GM12873 (cell line): ENCODE measurements at regions not wholly inside any gene's neighbourhood (a gene's known extent, or its start where the extent isn't known, plus 50 kb on each side); places are given as distances from the start of the nearest gene placed in this dataset.

Experiments
- CTCF ChIP-seq: IDR thresholded peaks from 2 replicates; pipeline ENCODE4 v1.5.1; 2012; ENCODE audit warnings: low read depth, mild to moderate bottlenecking, moderate library complexity, low read length, control low read depth; ENCODE audit not compliant: insufficient read depth; ENCODE audit errors: missing control alignments

GRCh38 chr10:71143610-71144009 is 68.8 kb upstream of the UNC5B start:
- TF ChIP-seq CTCF: no peak

GRCh38 chr10:71144824-71145223 is 67.5 kb upstream of the UNC5B start:
- no peak for TF ChIP-seq CTCF

DNA sequence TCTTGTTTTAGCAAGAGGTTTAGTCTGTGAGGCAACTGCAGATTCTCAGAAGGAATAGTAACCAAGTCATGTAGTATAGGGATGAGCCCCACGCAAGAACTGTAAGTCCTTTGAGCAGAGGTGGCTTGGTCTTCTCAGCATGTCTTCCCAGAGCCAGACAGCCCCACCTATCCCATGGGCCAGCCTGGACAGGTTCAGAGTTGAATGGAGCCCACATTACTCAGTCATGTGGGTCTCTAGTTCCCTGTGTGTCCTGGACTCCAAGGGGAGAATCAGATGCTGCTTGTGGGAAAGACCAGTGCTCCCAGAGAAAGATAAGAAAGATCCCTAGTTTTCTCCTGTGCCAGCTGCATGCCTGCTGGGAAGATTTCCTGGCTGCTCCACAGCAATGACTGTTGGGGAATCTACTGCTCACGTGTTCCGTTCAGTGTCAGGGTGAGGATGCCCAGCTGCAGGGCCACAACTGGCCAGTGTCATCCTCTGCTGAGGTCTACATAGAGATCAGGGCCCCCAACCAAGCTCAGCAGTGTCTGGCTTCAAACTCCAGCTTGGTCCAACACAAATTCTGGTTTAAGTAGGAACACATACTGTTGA is 66.9 kb upstream of the UNC5B start:
- TF ChIP-seq CTCF: no peak

- TF ChIP-seq CTCF: no peak
Measured at GRCh38 chr10:71150796-71151195, 61.6 kb upstream of the UNC5B start.

DNA sequence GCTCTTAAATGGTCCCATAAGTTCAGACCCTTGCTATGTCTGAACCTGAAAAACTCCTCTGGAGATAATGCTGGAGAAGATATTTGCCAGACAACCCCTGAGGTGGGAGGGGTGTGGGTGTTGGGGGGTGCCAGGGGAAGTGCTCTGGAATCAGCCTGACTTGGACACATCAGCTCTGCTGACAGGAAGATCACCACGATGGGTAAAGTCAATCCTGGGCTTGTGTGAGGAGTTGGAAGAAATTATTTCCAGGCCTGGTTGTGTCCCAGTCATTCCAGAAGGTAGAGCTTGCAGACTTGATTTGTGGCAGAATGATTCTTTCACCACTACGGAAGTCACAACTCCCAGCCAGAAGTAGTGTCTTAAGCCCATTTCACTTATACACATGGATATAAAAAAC is 60.3 kb upstream of the UNC5B start:
- TF ChIP-seq CTCF: no peak

DNA sequence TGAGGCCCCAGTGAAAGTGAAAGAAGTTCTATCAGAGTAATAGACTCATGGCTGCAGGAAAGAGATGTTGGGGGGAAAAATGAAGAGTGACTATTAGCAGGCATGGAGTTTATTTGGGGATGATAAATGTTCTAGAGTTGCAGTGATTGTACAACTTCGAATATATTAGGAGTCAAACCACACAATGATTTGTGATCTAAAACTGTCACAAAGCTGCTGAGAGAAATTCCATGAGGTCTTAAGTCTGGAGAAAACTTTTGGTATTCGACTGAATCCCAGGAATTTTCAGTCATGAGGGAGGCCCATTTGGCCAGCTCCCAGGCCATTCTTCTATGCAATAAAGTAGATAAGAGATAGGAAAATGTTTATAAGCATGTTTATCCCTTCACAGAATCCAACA is 55.9 kb upstream of the UNC5B start:
- no peak for TF ChIP-seq CTCF

DNA sequence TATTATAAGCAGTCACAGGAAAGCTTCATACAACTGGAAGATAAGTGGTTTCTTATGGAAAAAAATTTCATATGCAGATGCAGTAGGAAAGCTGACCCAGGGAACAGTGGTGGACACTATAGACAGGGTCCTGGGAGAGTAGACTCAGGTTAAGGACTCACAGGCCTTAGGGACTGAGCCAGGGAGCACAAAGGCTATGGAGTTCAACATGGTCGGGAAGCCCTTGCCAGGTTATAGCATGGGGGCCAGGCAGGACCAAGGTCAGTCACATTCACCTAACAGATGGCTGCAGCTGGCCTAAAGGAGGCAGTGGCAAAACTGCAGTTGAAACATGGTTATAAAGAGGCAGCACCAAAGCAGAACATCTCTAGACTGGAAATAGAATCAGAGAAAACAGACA is 54.9 kb upstream of the UNC5B start:
- no peak for TF ChIP-seq CTCF
